DMS53 treated with DMSO at 0.1 percent for 48 hours (cell line): ENCODE measurements at regions not wholly inside any gene's neighbourhood (a gene's known extent, or its start where the extent isn't known, plus 50 kb on each side); places are given as distances from the start of the nearest gene placed in this dataset.

Source experiments
- DNase-seq: peaks from one replicate; lab custom pipeline; 2025; ENCODE audit not compliant: unreplicated experiment; lab: John Stamatoyannopoulos, UW

- no peak for DNase-seq
Measured at GRCh38 chr18:33517950-33518349, 60.1 kb upstream of the ASXL3 start.

- no peak for DNase-seq
Measured at GRCh38 chr18:33513027-33513426, 65.0 kb upstream of the ASXL3 start.

GRCh38 chr18:33507019-33507418, 66.5 kb upstream of the CCDC178 start:
- DNase-seq: no peak

GRCh38 chr18:33505798-33506197, 65.3 kb upstream of the CCDC178 start:
- no peak for DNase-seq

- DNase-seq: no peak
Measured at GRCh38 chr18:33505297-33505696, 64.8 kb upstream of the CCDC178 start.

- peak; percentile 68 for DNase-seq
Measured at GRCh38 chr18:33495278-33495677, 54.8 kb upstream of the CCDC178 start.
